ENCODE measurements at regions not wholly inside any gene's neighbourhood (a gene's known extent, or its start where the extent isn't known, plus 50 kb on each side); places are given as distances from the start of the nearest gene placed in this dataset.

DNA sequence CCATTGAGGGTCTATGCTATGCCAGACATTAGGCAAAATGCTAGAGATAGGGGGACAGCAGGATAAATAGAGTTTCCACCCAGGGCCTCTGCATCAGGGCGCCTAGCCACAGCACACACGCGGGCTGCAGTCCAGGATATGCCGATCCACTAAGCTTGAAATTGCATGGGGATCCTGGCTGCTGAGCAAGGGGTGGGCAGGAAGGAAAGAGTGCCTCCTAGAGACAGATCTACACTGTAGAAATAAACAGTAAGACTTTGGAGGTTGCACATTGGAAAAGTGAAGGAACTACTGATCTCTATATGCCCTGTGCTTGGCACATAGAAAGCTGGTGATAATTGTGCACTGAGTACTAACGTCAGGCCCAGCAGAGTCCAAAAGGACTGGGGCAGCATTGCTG is 411.1 kb downstream of the PRDM2 start:
- no peak for TF ChIP-seq POLR2A (IDR thresholded peaks at IDR 0.05)
- TF ChIP-seq, protein P1, sequence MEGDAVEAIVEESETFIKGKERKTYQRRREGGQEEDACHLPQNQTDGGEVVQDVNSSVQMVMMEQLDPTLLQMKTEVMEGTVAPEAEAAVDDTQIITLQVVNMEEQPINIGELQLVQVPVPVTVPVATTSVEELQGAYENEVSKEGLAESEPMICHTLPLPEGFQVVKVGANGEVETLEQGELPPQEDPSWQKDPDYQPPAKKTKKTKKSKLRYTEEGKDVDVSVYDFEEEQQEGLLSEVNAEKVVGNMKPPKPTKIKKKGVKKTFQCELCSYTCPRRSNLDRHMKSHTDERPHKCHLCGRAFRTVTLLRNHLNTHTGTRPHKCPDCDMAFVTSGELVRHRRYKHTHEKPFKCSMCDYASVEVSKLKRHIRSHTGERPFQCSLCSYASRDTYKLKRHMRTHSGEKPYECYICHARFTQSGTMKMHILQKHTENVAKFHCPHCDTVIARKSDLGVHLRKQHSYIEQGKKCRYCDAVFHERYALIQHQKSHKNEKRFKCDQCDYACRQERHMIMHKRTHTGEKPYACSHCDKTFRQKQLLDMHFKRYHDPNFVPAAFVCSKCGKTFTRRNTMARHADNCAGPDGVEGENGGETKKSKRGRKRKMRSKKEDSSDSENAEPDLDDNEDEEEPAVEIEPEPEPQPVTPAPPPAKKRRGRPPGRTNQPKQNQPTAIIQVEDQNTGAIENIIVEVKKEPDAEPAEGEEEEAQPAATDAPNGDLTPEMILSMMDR (IDR thresholded peaks at IDR 0.05): no peak
